ENCODE measurements at regions not wholly inside any gene's neighbourhood (a gene's known extent, or its start where the extent isn't known, plus 50 kb on each side); places are given as distances from the start of the nearest gene placed in this dataset.

GRCh38 chr11:134505125-134505524 lies 93.1 kb upstream of the B3GAT1 start:
- no peaks in the 10 kb centered on the region for H3K9me3 Mint-ChIP-seq
- no peak overlapping the region for H3K4me3 Mint-ChIP-seq
- no peak overlapping the region for H3K27ac Mint-ChIP-seq

DNA sequence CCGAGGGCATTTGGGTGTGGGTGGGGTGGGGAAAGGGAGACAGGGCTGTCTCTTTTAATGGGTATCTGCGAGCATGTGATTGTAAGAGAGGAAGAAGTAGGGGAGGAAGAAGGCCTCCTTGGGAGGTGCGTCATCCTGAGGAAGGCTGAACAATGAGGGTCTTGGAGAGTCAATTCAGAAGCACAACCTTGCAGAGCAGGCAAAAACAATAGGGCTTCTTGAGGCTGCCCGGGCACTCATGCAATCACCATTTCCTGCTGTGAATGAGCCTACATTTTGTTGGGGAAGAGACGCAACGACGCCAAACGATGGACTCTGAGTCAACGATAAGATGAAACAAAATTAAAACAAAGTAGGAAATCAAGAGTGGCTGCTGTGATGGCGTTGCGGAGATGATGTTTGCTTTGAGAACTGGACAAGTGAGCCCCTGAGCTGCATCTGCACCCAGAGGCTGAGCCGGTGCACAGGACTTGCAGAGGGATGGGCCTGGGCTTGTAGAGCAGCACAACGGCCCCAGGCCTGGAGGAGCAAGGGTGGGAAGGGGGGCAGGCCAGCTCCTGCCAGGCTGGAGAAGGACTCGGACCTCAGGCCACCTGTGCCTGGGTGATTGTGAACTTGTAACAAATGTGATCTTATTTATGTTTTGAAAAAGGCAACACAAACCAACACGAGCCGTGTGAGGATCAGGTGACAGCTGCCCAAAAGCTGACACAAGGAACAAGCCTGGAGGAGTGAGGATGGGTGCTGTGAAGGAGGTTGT lies 92.3 kb upstream of the B3GAT1 start:
- TF ChIP-seq, protein P1, sequence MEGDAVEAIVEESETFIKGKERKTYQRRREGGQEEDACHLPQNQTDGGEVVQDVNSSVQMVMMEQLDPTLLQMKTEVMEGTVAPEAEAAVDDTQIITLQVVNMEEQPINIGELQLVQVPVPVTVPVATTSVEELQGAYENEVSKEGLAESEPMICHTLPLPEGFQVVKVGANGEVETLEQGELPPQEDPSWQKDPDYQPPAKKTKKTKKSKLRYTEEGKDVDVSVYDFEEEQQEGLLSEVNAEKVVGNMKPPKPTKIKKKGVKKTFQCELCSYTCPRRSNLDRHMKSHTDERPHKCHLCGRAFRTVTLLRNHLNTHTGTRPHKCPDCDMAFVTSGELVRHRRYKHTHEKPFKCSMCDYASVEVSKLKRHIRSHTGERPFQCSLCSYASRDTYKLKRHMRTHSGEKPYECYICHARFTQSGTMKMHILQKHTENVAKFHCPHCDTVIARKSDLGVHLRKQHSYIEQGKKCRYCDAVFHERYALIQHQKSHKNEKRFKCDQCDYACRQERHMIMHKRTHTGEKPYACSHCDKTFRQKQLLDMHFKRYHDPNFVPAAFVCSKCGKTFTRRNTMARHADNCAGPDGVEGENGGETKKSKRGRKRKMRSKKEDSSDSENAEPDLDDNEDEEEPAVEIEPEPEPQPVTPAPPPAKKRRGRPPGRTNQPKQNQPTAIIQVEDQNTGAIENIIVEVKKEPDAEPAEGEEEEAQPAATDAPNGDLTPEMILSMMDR (IDR thresholded peaks at IDR 0.05; ENCODE audit: unreplicated experiment in 3 of 3) = no peak
- Mint-ChIP-seq H3K27ac (no peak overlapping the region), H3K27me3 (ENCODE audit: low read depth) (peaks cover 60% of the 10 kb centered on the region), H3K4me3 (no peak overlapping the region), H3K36me3 (ENCODE audit: low read depth) (no peaks in the 10 kb centered on the region), H3K9me3 (no peaks in the 10 kb centered on the region), H3K4me1 (peaks cover 8% of the 10 kb centered on the region)

More at GRCh38 chr11:134505125-134505524, 93.1 kb upstream of the B3GAT1 start:
- TF ChIP-seq, protein P1 (IDR thresholded peaks at IDR 0.05; ENCODE audit: unreplicated experiment in 3 of 3) = no peak
- H3K27me3 Mint-ChIP-seq (ENCODE audit: low read depth) = peaks cover 56% of the 10 kb centered on the region
- H3K4me1 Mint-ChIP-seq = peaks cover 8% of the 10 kb centered on the region
- H3K36me3 Mint-ChIP-seq (ENCODE audit: low read depth) = no peaks in the 10 kb centered on the region

DNA sequence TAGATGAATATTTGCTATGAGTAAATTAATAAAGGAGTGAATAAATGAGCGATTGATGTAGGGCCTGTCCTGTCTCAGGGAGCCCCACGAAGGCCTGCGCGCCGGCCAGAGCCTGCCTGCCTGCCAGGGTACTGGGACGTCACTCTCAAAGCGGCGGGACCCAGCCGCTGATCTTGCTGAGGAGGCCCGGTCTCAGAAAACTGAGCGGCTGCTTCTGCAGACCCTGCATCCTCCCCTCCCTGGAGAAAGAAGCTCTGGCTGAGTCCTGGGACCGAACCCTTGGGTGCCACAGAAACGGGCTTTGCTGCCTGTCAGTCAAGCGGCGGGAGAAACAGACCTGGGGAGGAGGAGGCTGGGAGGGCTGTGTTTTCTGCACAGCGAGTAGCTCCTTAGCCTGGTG lies 91.6 kb upstream of the B3GAT1 start:
- H3K9me3 Mint-ChIP-seq = no peaks in the 10 kb centered on the region
- H3K36me3 Mint-ChIP-seq (ENCODE audit: low read depth) = no peaks in the 10 kb centered on the region
- peaks cover 54% of the 10 kb centered on the region for H3K27me3 Mint-ChIP-seq (ENCODE audit: low read depth)
- H3K4me1 Mint-ChIP-seq = peaks cover 8% of the 10 kb centered on the region
- H3K4me3 Mint-ChIP-seq = no peak overlapping the region
- TF ChIP-seq, protein P1 (IDR thresholded peaks at IDR 0.05; ENCODE audit: unreplicated experiment in 3 of 3) = no peak
- H3K27ac Mint-ChIP-seq = no peak overlapping the region

DNA sequence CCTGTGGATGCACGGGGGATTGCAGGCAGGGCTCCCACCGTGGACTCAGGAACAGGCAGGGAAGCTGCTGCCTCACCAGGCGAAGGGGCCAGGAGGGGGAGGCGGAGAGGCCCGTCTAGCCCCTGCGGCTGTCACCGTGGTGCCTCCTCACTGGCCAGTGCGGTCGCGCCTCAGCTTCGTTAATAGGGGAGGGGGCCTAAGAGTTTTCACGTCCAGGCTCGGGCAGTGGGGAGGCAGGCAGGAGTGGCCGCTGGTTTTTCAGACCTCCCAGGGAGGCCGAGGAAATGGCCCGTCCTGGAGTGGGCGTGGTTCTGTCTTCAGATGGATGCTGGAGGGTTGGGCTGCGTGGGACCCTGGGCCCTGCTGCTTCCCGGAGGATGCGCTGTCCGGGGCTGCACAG lies 91.1 kb upstream of the B3GAT1 start:
- no peaks in the 10 kb centered on the region for H3K9me3 Mint-ChIP-seq
- H3K27ac Mint-ChIP-seq = no peak overlapping the region
- H3K4me3 Mint-ChIP-seq = no peak overlapping the region
- H3K4me1 Mint-ChIP-seq = peaks cover 8% of the 10 kb centered on the region
- H3K27me3 Mint-ChIP-seq (ENCODE audit: low read depth) = peaks cover 53% of the 10 kb centered on the region
- H3K36me3 Mint-ChIP-seq (ENCODE audit: low read depth) = no peaks in the 10 kb centered on the region
- TF ChIP-seq, protein P1 (IDR thresholded peaks at IDR 0.05; ENCODE audit: unreplicated experiment in 3 of 3) = no peak

DNA sequence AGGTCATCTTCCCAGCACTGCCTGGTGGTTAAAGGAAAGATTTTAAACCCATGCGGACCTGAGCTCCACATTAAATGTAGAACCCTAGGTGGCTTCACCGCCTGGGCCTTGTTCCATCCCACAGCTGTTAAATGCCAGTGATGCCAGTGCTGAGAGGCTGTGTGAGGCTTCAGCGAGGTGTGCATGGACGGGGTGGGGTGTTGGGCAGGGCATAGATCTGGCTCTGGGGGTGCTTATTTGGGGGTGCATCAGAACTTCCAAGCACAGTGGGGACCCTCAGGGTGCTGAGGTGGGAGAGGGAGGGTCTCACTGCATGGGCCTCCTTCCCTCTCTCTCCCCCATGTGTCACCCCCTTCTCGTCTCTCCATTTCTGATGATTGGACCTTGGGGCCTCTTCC lies 90.1 kb upstream of the B3GAT1 start:
- Mint-ChIP-seq H3K4me1 (peaks cover 8% of the 10 kb centered on the region), H3K36me3 (ENCODE audit: low read depth) (no peaks in the 10 kb centered on the region), H3K27me3 (ENCODE audit: low read depth) (peaks cover 51% of the 10 kb centered on the region), H3K9me3 (peaks cover under 1% of the 10 kb centered on the region), H3K4me3 (no peak overlapping the region), H3K27ac (no peak overlapping the region)
- TF ChIP-seq, protein P1 (IDR thresholded peaks at IDR 0.05; ENCODE audit: unreplicated experiment in 3 of 3) = no peak

Measured in nephron (organoid).